ENCODE measurements at regions not wholly inside any gene's neighbourhood (a gene's known extent, or its start where the extent isn't known, plus 50 kb on each side); places are given as distances from the start of the nearest gene placed in this dataset.
"Not testable (repeated sequence)": the region's sequence is repeated elsewhere in the genome, so short reads cannot be mapped to it uniquely, and the experiment has no call there.

DNA sequence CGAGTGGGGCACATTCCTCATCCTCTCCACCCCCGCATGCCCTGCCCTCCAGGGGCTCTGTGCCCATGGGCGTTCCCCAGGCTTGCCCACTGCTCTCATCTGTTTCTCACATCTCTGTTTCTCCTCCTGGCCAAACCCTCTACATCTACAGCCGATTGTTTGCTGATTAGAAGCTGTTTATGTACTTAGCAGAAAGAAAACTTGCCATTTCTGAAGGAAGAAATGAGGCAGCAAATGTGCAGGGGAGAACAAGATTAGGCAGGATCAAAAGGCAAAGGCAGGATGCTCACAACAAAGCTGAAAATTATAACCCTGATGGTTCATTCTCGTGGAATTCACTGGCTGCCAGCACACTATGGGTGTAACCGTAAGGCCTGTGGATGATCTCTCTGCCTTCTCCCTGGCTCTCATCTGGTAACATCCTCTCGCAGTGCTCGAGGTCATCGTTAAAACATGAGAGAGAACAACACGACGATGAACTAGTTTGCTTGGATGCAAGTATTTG is 111.6 kb upstream of the KLF14 start:
- no peak for DNase-seq (ENCODE audit: low read depth in 2 of 2)

DNA sequence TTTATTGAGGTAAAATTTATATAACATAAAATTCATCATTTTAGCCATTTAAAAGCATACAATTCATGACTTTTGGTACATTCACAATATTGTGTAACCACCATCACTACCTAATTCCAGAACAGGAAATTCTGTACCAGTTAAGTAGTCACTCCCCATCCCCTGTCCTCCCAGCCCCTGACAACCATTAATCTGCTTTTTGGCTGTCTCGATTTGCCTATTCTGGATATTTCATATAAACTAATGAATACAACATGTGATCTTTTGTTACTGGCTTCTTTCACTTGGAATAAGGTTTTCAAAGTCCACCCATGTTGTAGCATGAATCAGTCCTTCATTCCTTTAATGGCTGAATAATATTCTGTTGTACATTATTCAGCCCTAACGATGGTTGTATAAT is 115.6 kb upstream of the KLF14 start:
- DNase-seq (ENCODE audit: low read depth in 2 of 2), result no peak

DNA sequence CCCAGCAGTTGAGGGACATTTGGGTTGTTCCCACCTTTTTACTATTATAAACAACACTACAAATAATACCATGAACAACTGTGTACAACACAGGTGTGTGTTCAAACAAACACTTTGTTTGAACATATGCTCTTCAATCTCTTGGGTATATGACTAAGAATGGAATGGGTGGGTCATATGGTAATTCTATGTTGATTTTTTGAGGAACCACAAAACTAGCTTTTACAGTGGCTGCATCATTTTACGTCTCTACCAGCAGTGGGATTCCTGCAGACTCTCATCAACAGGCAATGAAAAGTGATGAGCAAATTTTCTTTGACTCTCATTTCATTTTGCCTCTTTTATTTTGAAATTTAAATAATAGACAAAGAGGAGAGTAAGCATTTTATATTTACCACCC is 116.9 kb upstream of the KLF14 start:
- DNase-seq (ENCODE audit: low read depth in 2 of 2), result no peak

DNA sequence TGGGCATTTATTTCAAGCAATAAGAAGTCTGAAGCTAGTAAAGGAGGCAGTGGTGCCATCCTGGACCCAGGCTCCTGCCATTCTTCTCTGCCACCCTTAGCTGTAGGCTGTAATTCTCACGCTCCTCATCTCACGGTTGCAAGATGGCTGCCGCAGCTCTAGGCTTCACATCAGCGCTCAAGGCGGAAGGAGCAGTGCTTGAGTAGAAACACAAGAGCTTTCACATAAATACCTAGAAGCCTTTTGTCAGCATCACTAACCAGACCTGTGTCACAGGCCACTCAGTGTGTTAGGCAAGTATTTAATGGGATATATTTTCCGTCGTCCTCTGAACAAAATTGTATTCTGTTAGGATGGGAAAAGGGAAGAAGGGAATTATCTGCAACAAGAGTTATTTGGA is 118.9 kb upstream of the KLF14 start:
- DNase-seq (ENCODE audit: low read depth in 2 of 2), result no peak

DNA sequence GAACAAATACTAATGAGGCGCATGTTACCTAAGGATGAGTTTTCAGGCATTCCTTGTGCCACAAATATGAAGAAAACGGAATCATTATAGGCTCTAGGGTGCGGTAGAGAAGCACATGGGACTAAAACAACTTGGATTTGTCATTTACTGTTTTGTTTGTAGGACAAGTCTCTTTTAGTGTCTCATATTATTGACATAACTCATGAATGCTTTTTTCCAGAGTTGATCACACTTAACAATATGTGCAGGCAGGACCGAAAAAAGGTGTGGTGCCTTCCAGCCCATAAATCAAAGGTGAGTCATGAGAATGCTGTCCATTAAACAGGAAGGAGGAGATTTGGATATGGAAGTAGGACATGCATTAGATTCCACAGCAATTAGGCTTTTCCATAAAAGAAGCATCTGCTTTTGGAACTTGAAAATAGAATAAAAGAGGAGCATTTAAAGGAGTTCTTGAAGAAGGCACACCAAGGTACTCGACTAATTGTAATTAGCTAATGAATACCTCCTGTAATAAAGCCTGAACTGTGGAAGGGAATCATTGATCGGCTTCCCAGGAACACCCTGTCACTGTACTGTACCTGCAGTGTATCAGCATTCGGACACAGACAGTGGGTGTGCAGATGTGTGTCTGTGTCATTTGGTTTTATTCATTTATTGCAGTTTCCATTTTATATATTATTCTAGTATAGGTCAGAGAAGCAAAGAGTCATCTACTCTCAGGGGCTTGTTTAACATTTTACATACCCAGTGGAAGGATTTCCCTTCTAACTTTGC is 119.7 kb upstream of the KLF14 start:
- no peak for DNase-seq (ENCODE audit: low read depth in 2 of 2)

DNA sequence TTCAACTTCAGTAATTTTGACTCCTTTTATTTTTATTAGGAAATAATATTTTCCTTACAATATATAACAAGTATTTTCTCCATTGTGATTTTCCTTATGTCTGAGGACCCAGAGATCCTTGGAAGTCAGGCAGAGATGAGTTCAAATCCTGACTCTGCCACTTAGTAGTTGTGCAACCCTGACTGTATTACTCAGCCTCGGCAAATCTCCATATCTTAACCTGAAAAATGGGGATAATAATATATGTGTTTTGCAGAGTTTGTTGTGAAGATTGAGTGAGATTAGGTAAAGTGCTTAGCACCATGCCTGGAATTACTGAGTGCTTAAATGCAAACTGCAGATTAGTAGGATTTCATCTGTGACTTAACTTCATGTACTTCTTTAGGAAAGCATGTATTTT is 120.5 kb upstream of the KLF14 start:
- no peak for DNase-seq (ENCODE audit: low read depth in 2 of 2)

DNA sequence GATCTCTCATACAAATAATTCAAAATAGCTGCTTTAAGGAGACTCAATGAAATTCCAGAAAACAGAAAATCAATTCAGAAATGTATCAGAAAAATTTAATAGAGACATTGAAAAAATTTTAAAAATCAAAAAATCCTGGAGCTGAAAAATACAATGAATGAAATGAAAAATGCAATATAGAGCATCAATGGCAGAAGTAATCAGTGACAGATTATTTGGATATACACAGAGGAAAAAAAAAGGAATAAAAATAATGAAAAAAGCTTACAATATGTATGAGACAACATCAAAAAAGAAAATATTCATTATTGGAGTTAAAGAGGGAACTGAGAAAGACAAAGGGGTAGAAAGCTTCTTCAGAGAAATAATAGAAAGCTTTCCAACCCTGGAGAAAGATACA is 122.9 kb upstream of the KLF14 start:
- no peak for DNase-seq (ENCODE audit: low read depth in 2 of 2)

DNA sequence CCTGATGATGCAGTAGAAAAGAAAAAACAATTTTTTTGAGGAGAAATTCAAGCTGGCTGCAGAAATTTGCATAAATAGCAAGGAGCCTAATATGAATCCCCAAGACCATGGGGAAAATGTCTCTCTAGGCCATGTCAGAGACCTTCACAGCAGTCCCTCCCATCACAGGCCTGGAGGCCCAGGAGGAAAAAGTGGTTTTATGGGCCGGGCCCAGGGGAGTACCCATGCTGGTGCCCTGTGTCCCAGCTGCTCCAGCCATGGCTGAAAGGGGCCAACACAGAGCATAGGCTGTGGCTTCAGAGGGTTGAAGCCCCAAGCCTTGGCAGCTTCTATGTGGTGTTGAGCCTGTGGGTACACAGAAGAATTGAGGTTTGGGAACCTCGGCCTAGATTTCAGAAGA is 126.8 kb upstream of the KLF14 start:
- DNase-seq (ENCODE audit: low read depth in 2 of 2), result not testable (repeated sequence)

DNA sequence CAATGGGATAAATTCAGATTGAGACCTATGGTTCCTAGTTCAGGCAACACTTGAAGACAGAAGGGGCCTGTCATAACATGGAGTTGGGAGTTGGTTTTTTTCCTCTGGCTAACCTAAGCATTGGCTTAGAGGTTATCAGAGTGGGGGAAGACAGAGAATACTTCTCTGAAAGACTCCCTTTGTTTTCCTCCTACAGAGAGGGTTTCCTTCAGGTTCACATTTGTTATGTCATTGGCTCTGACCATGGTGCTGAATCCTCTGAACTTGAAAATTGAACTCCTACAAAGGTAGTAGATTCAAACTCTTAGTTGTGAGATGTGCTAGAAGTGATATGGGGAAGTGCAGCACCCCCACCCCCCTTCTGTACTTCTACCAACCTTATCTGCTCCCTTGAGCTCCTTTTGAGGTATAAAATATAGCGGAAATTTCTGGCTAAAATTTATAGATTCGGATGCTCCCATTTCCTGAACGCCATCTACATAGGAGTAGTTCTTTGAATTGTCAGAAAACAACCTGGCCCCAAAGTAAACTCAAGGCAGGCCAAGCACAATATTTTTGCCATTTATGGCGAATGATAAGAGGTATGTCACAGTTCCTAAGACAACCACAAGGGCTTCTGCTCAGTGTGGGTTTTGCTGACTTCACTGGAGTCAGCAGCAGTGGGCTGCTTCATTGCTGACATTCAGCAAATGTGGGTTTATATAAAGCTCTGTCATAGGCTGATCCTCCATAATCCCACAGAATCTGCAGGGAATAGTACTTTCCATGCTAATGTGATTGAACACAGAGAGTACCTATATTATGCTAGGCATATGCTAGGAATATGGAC is 131.6 kb upstream of the KLF14 start:
- DNase-seq (ENCODE audit: low read depth in 2 of 2), result no peak

DNA sequence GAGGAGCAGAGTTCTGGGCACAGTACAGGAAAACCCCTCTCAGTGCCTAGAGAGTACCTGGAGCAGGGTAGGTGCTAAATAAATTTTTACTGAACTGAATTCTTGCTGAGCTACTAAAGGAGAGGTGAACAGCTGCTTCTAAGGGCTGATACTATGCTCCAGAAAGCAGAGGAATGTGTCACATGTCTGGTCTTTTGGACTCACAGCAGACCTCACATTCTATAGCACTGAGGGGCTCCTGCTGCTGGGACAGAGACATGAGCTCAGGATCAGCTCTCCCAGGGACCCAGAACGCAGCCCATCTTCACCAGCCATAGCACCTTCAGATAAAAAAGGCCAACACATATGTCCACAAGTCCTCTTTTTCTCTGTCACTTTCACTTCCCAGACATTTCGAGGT is 133.0 kb upstream of the KLF14 start:
- DNase-seq (ENCODE audit: low read depth in 2 of 2), result no peak

DNA sequence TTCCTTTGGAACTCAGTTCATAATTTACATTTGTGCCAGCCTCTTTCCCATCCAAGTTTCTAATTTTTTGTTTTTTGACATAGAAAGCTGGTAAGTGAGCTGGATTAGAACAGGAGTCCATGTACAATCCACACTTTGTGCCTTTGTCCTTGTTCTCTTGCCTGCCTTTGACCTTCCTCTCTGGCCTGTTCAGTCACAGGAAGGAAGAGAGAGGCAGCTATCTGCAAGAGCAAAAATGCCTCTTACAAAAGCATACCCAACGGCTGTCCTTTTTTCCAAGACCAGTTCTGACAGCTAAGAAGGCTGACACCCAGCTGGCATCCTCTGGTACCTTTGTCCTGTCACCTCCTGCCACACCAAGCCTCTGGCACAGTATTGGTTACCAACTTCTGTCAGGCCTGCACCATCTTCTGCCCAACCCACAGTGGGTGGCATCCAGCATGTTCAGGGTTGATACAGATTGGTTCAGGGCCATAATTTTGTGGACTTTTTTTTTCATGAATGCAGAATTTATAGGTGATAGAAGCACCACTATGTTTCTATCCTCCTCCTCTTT is 133.7 kb upstream of the KLF14 start:
- no peak for DNase-seq (ENCODE audit: low read depth in 2 of 2)

DNA sequence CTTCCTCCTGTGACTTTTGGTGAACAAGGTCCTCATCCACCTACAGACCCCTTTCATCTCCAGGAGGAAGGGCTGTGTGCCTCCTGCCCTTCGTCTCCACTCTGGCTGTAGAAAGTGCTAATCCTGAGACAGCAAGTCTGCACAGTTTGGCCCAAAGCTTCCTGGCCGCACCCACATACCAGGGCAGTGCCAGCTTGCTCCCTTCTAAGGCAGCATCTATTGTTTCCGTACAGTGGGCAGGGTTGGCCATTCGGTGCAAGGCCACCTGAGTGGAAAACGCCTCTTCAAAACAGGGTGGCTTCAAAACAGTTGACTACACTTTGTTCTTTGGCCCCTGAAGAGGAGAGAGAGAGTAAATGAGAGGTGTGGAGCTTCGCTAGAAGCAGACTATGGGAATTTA is 134.1 kb upstream of the KLF14 start:
- DNase-seq (ENCODE audit: low read depth in 2 of 2), result no peak

DNA sequence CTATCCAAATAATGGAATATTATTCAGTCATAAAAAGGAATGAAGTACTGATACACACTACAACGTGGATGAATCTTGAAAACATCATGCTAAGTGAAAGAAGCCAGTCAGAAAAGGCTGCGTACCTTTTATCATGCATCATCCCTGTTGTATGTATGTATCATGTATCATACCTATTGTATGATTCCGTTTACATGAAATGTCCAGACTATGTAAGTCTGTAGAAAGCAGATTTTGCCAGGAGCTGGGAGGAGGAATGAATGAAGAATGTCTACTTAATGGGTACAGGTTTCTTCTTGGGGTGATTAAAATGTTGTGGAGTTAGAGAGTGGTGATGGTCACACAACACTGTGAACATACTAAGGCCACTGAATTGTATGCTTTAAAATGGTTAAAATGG is 135.9 kb upstream of the KLF14 start:
- DNase-seq (ENCODE audit: low read depth in 2 of 2), result no peak

DNA sequence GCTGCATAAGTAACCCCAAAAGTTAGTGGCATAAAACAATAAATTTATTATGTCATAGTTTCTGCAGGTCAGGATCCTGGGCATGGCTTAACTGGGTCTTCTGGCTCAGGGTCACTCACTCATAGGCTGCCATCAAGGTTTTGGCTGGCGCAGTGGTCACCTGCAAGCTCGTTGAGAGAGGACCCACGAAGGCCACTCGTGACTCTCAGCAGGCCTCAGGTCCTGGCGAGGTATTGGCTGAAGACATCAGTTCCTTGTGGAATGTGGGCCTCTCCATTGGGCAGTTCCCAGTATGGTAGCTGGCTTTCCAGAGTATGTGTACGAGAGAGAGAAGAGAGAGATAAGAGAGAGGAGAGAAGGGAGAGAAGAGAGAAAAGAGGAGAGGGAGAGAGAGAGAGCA is 138.3 kb upstream of the KLF14 start:
- DNase-seq (ENCODE audit: low read depth in 2 of 2), result no peak

DNA sequence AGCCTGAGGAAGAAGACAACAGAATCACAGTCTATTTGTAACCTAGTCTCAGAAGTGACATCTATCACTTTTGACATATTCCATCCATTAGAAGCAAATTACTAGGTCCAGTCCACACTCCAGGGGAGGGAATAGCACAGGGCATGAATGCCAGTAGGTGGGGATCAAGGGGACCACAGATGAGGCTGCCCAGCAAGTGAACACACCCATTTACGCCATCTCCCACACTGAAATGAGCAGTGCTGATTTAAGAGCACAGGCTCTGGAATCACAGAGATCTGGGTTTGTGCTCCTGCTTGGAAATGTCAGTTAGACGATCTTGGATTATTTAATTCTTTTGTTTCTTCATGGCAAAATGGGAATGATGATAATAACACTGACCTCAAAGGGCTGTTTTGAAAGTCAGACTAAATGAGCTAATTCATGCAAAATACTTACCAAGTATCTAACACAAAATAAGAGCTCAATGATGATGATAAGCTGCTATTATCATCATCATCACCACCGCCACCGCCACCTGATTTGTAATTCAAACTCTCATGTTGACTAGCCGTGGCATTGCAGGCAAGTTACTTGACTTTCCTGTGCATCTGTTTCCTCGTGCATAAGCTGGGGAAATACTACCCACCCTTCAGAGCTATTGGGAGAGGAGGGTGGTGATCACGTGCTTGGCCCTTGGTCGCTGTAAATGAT is 138.9 kb upstream of the KLF14 start:
- DNase-seq (ENCODE audit: low read depth in 2 of 2), result no peak

DNA sequence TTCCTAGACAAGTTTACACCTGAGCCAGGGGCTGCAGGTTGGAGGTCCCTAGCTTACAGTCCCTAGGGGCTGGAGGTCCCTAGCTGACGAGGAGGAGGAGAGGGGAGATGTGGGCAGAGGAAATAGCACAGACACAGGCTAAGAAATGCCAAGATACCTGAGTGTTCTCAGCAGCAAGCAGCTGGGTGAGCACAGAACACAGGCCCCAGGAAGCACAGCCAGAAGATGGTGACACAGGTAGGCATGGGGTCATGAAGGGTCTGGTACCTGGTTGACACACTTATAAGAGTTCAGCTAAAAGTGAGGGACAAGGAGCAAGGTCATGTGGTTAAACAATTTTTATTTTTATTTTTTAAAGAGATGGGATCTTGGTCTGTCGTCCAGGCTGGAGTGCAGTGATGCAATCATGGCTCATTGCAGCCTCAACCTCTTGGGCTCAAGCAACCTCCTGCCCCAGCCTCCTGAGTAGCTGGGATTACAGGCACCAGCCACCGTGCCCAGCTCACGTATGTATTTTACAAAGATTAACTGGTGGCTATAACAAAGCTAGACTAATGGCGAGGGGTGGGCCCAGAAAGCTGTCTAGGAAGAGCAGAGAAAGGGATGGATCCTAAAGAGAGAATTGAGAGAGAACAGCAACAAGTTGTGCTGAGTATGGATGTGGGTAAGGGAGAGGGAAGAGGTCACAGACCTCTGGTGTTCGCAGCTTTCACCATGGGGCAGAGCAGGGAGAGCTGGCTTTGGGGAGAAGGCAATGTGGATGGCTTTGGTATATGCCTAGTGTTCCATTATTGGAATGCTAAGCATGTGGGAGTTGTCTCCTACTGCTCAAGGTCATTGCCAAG is 140.3 kb upstream of the KLF14 start:
- DNase-seq (ENCODE audit: low read depth in 2 of 2), result no peak

DNA sequence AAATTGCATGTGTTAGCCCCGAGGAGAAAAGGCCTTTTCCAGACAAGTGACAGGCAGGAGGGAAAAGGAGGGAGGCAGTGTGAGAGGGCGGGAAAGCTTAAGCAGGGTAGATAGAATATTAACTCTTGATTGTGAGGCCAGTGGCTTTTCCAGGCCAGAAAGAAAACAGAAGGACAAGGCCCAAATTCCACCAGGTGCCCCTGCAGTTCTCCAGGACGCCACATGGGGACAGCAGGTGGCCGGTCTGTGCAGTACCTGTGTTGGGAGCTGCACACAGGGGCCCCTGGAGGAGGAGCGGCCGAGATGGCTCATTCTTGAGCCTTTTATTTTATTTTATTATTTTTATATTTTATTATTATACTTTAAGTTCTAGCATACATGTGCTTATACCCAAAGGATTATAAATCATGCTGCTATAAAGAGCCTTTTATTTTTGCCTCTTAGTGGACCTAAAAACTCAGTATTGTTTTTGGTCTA is 141.3 kb upstream of the KLF14 start:
- DNase-seq (ENCODE audit: low read depth in 2 of 2), result no peak

DNA sequence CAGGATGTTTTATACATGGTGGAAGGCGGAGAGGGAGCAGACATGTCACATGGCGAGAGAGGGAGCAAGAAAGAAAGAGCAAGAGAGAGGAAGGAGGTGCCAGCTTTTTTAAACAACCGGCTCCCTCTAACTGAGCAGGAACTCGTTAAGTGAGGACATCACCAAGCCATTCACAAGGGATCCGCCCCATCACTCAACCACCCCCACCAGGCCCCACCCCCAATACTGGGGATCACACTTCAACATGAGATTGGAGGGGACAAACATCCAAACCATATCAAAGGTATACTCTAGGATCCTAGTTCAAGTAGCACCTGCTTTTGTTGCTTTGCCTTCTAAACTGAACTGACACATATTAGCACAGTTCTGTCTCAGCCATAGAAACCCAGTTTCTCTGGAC is 141.9 kb upstream of the KLF14 start:
- DNase-seq (ENCODE audit: low read depth in 2 of 2), result no peak

DNA sequence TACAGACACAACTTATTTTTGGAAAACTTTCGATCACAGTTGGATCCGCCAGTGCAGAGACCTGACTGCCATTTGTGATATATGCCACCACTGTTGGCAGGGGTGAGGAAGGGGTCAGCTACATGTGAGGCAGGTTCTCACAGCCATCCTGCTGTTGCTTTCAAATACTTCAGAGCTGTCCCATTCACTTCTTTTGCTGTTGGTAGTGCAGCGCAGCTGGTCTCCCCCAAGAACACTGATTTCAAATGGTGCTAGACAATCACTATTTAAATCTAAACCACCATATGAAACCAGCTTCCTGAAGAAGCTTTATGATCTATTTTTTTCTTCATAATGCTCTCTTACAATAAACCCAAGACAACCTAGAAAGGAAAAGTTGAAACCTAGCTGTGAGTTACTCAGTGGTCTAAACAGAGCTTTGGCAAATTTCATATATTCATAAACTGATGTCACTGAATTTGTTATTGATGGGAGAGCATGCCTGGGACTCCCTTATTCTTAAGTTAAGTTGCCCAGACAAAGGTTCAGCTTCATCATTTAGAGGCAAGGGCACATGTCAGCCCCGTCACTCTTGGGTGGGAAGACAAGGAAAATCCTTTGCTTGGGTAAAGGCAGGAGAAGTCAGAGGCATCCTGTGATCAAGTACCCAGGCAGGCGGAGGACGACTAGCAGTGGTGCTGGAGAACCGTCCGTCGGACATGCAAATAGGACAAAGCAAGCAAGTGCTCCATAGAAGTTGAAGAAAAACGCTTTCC is 143.4 kb upstream of the KLF14 start:
- no peak for DNase-seq (ENCODE audit: low read depth in 2 of 2)

DNA sequence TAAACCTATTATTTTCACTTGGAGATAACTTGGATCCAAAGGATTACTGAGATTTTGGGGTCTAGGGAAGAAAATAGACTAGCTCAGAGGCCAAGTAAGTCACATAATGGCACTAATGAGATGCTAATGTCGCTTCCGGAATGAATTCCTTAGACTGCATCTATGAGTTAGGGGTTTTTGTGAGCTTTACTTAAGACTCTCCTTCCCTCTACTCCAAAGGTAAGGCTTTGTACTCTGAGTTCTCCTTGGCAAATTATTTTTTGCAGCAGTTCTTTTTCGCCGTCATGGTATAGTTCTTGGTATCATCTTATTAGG is 143.9 kb upstream of the KLF14 start:
- no peak for DNase-seq (ENCODE audit: low read depth in 2 of 2)

DNA sequence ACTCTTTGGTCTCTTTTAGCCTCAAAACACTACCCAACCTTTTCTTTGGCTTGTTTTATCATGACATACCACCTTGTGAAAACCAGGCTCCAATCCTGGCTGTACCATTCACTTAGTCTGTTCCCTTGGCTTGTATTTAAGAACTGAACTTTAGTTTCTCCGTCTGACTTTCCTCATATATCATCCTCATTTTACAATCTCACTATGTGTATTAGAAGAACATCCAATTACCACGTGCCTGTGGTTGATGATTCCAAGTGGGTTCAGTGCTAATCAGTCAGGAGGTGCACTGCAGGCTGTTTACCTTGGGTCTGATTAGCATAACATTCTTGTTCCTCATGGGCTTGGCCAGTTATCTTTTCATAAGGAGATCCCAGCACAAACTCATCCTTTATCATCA is 144.8 kb upstream of the KLF14 start:
- no peak for DNase-seq (ENCODE audit: low read depth in 2 of 2)
